NT2/D1 (cell line): ENCODE measurements at regions not wholly inside any gene's neighbourhood (a gene's known extent, or its start where the extent isn't known, plus 50 kb on each side); places are given as distances from the start of the nearest gene placed in this dataset.

Experiments used
- DNase-seq: peaks from one replicate; pipeline ENCODE4 v3.0.0-alpha.2; 2011; ENCODE audit warnings: low read depth, low spot score
- H3K27me3 ChIP-seq: 2 replicates; pipeline ENCODE4 v1.6.0; 2011; ENCODE audit warnings: mild to moderate bottlenecking; ENCODE audit not compliant: insufficient read length, insufficient read depth
- H3K36me3 ChIP-seq: 2 replicates; pipeline ENCODE4 v1.6.1; 2011; ENCODE audit warnings: mild to moderate bottlenecking, low read length, mixed read lengths; ENCODE audit not compliant: insufficient read depth, insufficient read length
- H3K4me1 ChIP-seq: 2 replicates; pipeline ENCODE4 v1.5.1; 2011; ENCODE audit not compliant: insufficient read depth, insufficient read length
- H3K4me3 ChIP-seq: 2 replicates; pipeline ENCODE4 v1.5.1; 2011; ENCODE audit warnings: low read depth; ENCODE audit not compliant: insufficient read length
- H3K9ac ChIP-seq: 2 replicates; pipeline ENCODE4 v1.6.0; 2011; ENCODE audit warnings: low read depth; ENCODE audit not compliant: insufficient read length
- H3K9me3 ChIP-seq: 2 replicates; pipeline ENCODE4 v1.5.1; 2011; ENCODE audit warnings: mild to moderate bottlenecking, low read length; ENCODE audit not compliant: insufficient read depth
- SUZ12 ChIP-seq: IDR thresholded peaks from 2 replicates; pipeline ENCODE4 v1.6.1; 2011; ENCODE audit not compliant: insufficient read length, insufficient read depth; ENCODE audit errors: extremely low read depth
- YY1 ChIP-seq: IDR thresholded peaks from 2 replicates; pipeline ENCODE4 v1.6.1; 2011; ENCODE audit not compliant: insufficient read length, insufficient read depth
- ZNF274 ChIP-seq: IDR thresholded peaks from 2 replicates; pipeline ENCODE4 v1.6.1; 2011; ENCODE audit warnings: mild to moderate bottlenecking, low read depth, low read length

DNA sequence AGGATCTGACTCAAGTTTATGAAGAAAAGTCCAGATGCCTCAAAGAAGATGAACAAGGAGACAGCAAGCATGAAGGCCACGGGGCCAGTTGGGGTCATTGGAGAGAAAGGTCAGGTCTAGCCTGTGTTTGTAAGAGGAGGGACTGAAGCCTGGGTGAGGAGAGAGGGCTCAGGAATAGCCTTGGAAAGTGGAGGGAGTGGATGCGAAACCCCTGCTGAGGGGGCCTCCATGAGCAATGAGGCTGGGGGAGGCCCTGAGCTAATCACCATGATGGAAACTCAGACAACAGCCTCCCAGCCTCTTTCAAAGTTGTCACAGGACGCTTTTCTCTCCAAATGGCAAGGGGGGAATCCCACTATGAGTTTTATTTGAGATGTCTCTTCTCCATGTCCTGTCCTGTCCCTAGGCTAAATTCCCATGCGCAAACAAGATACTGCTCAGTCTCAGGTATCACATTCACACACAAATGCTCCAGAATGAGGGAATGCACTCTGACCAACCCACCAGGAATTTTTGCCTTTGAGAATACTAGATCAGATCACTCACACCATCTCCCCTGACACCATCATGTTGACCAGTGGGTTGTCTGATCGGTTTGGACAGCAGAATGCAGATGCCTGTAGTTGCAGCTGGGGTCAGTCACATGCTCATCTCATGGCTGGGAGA, 51.3 kb upstream of the TOP3B start:
- Histone ChIP-seq H3K9me3 (no peaks in the 10 kb centered on the region), H3K4me1 (no peaks in the 10 kb centered on the region), H3K36me3 (no peaks in the 10 kb centered on the region), H3K4me3 (no peak overlapping the region), H3K9ac (no peak overlapping the region), H3K27me3 (peaks cover 100% of the 10 kb centered on the region)
- TF ChIP-seq YY1 (no peak), SUZ12 (no peak), ZNF274 (no peak)
- no peak for DNase-seq

GRCh38 chr22:22032906-22033802, 50.6 kb upstream of the TOP3B start:
- Histone ChIP-seq H3K4me3 (no peak overlapping the region), H3K27me3 (peaks cover 93% of the 10 kb centered on the region), H3K36me3 (no peaks in the 10 kb centered on the region), H3K9ac (no peak overlapping the region), H3K4me1 (no peaks in the 10 kb centered on the region), H3K9me3 (no peaks in the 10 kb centered on the region)
- no peak for DNase-seq
- TF ChIP-seq SUZ12 (no peak), ZNF274 (no peak), YY1 (no peak)

- Histone ChIP-seq H3K9me3 (no peaks in the 10 kb centered on the region), H3K4me3 (no peak overlapping the region), H3K27me3 (peaks cover 87% of the 10 kb centered on the region), H3K4me1 (no peaks in the 10 kb centered on the region), H3K36me3 (no peaks in the 10 kb centered on the region), H3K9ac (no peak overlapping the region)
- no peak for DNase-seq
- TF ChIP-seq YY1 = no peak
- no peak for TF ChIP-seq ZNF274
- no peak for TF ChIP-seq SUZ12
Observed at GRCh38 chr22:22032099-22032905, 49.7 kb upstream of the TOP3B start.
